HL-60 (cell line): ENCODE measurements at regions not wholly inside any gene's neighbourhood (a gene's known extent, or its start where the extent isn't known, plus 50 kb on each side); places are given as distances from the start of the nearest gene placed in this dataset.

Experiments used
- DNase-seq, 2 experiments: peaks; one replicate each; pipeline ENCODE4 v3.0.0-alpha.2; 2010 to 2020; ENCODE audit warnings: low read depth in 1 of 2, low spot score in 1 of 2
- H3K27ac ChIP-seq: fragments of 250-450 bp; sonication (Bioruptor Pico); replicated peaks from 2 replicates; pipeline ENCODE4 v1.5.1; 2020; ENCODE audit warnings: mild to moderate bottlenecking, moderate library complexity
- H3K27me3 ChIP-seq: fragments of 250-450 bp; sonication (Bioruptor Pico); 2 replicates; pipeline ENCODE4 v1.5.1; 2021; ENCODE audit warnings: mild to moderate bottlenecking, moderate library complexity; ENCODE audit not compliant: insufficient read depth, poor library complexity, severe bottlenecking
- H3K4me3 ChIP-seq: replicated peaks from 2 replicates; pipeline ENCODE4 v1.5.1; 2011; ENCODE audit warnings: mild to moderate bottlenecking, control low read depth, low read length; ENCODE audit not compliant: insufficient read depth
- CTCF ChIP-seq: IDR thresholded peaks from one replicate; pipeline ENCODE4 v1.5.1; 2011; ENCODE audit warnings: low read length, control low read depth, inconsistent platforms; ENCODE audit not compliant: insufficient read depth
- GABPA ChIP-seq: IDR thresholded peaks from 2 replicates; pipeline ENCODE4 v1.6.1; 2012; ENCODE audit warnings: low read depth
- POLR2AphosphoS5 ChIP-seq: IDR thresholded peaks from 2 replicates; pipeline ENCODE4 v1.6.1; 2012; ENCODE audit warnings: low read depth
- REST ChIP-seq: IDR thresholded peaks from 2 replicates; pipeline ENCODE4 v1.6.1; 2012; ENCODE audit warnings: low read depth; ENCODE audit not compliant: insufficient replicate concordance
- SPI1 ChIP-seq: IDR thresholded peaks from 2 replicates; pipeline ENCODE4 v1.6.1; 2012; ENCODE audit warnings: low read depth, mild to moderate bottlenecking, borderline replicate concordance

GRCh38 chr2:219810895-219811294, 183.5 kb downstream of the SLC4A3 start:
- DNase-seq: no peak
- Histone ChIP-seq H3K27me3 (no peaks in the 10 kb centered on the region), H3K4me3 (no peak overlapping the region), H3K27ac (no peak overlapping the region)
- no peak for TF ChIP-seq SPI1
- no peak for TF ChIP-seq CTCF
- TF ChIP-seq POLR2AphosphoS5: no peak
- no peak for TF ChIP-seq REST
- TF ChIP-seq GABPA: no peak

- H3K27me3 ChIP-seq: no peaks in the 10 kb centered on the region
- no peak overlapping the region for H3K27ac ChIP-seq
- H3K4me3 ChIP-seq: no peak overlapping the region
- TF ChIP-seq CTCF: no peak
- no peak for TF ChIP-seq REST
- TF ChIP-seq GABPA: no peak
- TF ChIP-seq SPI1: no peak
- no peak for TF ChIP-seq POLR2AphosphoS5
- no peak for DNase-seq
Observed at GRCh38 chr2:219812672-219813071, 185.2 kb downstream of the SLC4A3 start.

GRCh38 chr2:219820767-219821166, 193.3 kb downstream of the SLC4A3 start:
- no peak for TF ChIP-seq REST
- TF ChIP-seq SPI1: no peak
- no peak for TF ChIP-seq POLR2AphosphoS5
- no peak for TF ChIP-seq GABPA
- no peaks in the 10 kb centered on the region for H3K27me3 ChIP-seq
- DNase-seq: no peak
- H3K27ac ChIP-seq: no peak overlapping the region
- no peak overlapping the region for H3K4me3 ChIP-seq

GRCh38 chr2:219823574-219823973, 196.1 kb downstream of the SLC4A3 start:
- no peak for DNase-seq
- TF ChIP-seq CTCF: no peak
- TF ChIP-seq REST: no peak
- TF ChIP-seq GABPA: no peak
- no peak for TF ChIP-seq SPI1
- TF ChIP-seq POLR2AphosphoS5: no peak
- Histone ChIP-seq H3K4me3 (no peak overlapping the region), H3K27me3 (no peaks in the 10 kb centered on the region), H3K27ac (no peak overlapping the region)
